ENCODE measurements at regions not wholly inside any gene's neighbourhood (a gene's known extent, or its start where the extent isn't known, plus 50 kb on each side); places are given as distances from the start of the nearest gene placed in this dataset.

- FAIRE-seq (no peak), DNase-seq (ENCODE audit: low read depth, low spot score) (no peak), ATAC-seq (no peak)
- H3K27ac ChIP-seq (ENCODE audit: control insufficient read depth, insufficient read depth), result no peak overlapping the region
- H4K20me1 ChIP-seq (ENCODE audit: control insufficient read depth, insufficient read depth), result no peaks in the 10 kb centered on the region
- H3K4me1 ChIP-seq (ENCODE audit: control insufficient read depth, insufficient read depth, low read length), result no peaks in the 10 kb centered on the region
- no peak overlapping the region for H3K4me3 ChIP-seq
- 0% methylated on average over 2 of the region's 2 CpGs for WGBS (ENCODE audit: insufficient coverage, insufficient replicate concordance, low lambda C conversion rate, missing lambda C conversion rate)
- H3K36me3 ChIP-seq (ENCODE audit: control insufficient read depth in 2 of 2, insufficient read depth in 2 of 2, low read length in 1 of 2), result no peaks in the 10 kb centered on the region
- ChIA-PET SMC1A (ENCODE audit: uncharacterized antibody, unreplicated experiment) (no interaction called here), POLR2A (no interaction called here), RAD21 (ENCODE audit: unreplicated experiment) (no interaction called here), CTCF (no interaction called here)
- BruUV-seq (replicated peaks), result no TSS peak
- no peaks in the 10 kb centered on the region for H3K79me2 ChIP-seq (ENCODE audit: control insufficient read depth, insufficient read depth, low read length)
- no peak overlapping the region for H2AFZ ChIP-seq (ENCODE audit: control insufficient read depth, low read depth, low read length)
- H3K9ac ChIP-seq (ENCODE audit: control insufficient read depth, insufficient read depth, low read length), result no peak overlapping the region
- H3K9me3 ChIP-seq (replicated peaks; ENCODE audit: control insufficient read depth, insufficient read depth, low read length), result no peaks in the 10 kb centered on the region
- in situ Hi-C loops (cut with MboI) (no loop called here), intact Hi-C loops (cut with micrococcal nuclease; ENCODE audit: unreplicated experiment) (no loop called here)
- H3K27me3 ChIP-seq (replicated peaks in 1 of 2; ENCODE audit: control insufficient read depth in 2 of 2, insufficient read depth in 2 of 2, low read length in 1 of 2), result no peaks in the 10 kb centered on the region
- TF ChIP-seq NRF1 (conservative IDR thresholded peaks at IDR 0.05; ENCODE audit: low read depth, low read length) (no peak), USF1 (IDR thresholded peaks at IDR 0.05; ENCODE audit: borderline replicate concordance, extremely low read length, insufficient read depth, low read depth, low read length) (no peak), BCL3 (IDR thresholded peaks at IDR 0.05; ENCODE audit: borderline replicate concordance, insufficient read depth, low read depth, low read length, poor library complexity, severe bottlenecking) (no peak), RB1 (IDR thresholded peaks at IDR 0.05; ENCODE audit: borderline replicate concordance) (no peak), SIX5 (IDR thresholded peaks at IDR 0.05; ENCODE audit: low read depth, low read length, severe bottlenecking) (no peak), RBBP5 (conservative IDR thresholded peaks at IDR 0.05) (no peak), ZBTB4 (CRISPR knock-in tag; IDR thresholded peaks at IDR 0.05) (no peak), IKZF2 (IDR thresholded peaks at IDR 0.05) (no peak), IRF5 (IDR thresholded peaks at IDR 0.05; ENCODE audit: borderline replicate concordance) (no peak), WRNIP1 (IDR thresholded peaks at IDR 0.05; ENCODE audit: borderline replicate concordance, low read depth, low read length) (no peak), NFYB (IDR thresholded peaks at IDR 0.05; ENCODE audit: insufficient read depth, low read depth, low read length) (no peak), ZNF274 (IDR thresholded peaks at IDR 0.05; ENCODE audit: insufficient read depth, insufficient read length) (no peak), KAT2A (conservative IDR thresholded peaks at IDR 0.05; ENCODE audit: control insufficient read depth, low read depth, low read length) (no peak), ETV6 (conservative IDR thresholded peaks at IDR 0.05 in 1 of 2, IDR thresholded peaks at IDR 0.05 in 1 of 2; ENCODE audit: borderline replicate concordance in 1 of 2, low read depth in 1 of 2) (no peak), YY1 (IDR thresholded peaks at IDR 0.05; ENCODE audit: low read depth, low read length) (no peak), SMAD1 (IDR thresholded peaks at IDR 0.05; ENCODE audit: low read depth, partially characterized antibody) (no peak), DPF2 (IDR thresholded peaks at IDR 0.05) (no peak)
- H3K4me2 ChIP-seq (ENCODE audit: control insufficient read depth, insufficient read depth), result no peak overlapping the region
Observed at GRCh38 chr18:28837100-28837499, 660.2 kb upstream of the CDH2 start.
